Fibroblast of mammary gland (primary cell): ENCODE measurements at regions not wholly inside any gene's neighbourhood (a gene's known extent, or its start where the extent isn't known, plus 50 kb on each side); places are given as distances from the start of the nearest gene placed in this dataset.

Experiments
- DNase-seq: peaks from one replicate; pipeline ENCODE4 v3.0.0-alpha.2; 2010; ENCODE audit warnings: low read depth
- H3K4me3 ChIP-seq: 2 replicates; pipeline ENCODE4 v1.5.1; 2011; ENCODE audit warnings: low read depth, mild to moderate bottlenecking, low read length, moderate library complexity; ENCODE audit not compliant: control insufficient read depth
- CTCF ChIP-seq: conservative IDR thresholded peaks from 2 replicates; pipeline ENCODE4 v1.5.1; 2011; ENCODE audit warnings: low read depth, low read length, inconsistent platforms; ENCODE audit not compliant: control insufficient read depth, insufficient read depth

DNA sequence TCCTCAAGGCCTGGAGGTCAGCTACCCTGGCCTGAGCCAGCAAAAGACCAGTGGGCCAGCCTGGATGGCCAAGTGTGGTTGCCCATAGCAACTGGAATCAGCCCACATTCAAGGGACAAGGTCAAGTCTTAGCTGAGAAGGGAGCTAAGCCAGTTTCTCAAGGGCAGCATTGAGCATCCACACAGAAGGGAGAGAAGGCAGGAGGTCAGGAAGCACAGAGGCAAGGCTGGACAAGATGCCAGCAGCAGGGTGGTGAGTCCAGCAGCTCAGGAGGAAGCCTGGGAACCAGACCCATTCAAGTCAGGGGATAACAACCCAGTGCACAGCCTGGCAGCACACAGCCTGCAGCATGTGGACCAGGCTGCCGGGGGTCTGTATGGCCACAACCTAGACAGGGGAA lies 54.0 kb upstream of the ZMIZ1 start:
- TF ChIP-seq CTCF = no peak
- DNase-seq = no peak
- H3K4me3 ChIP-seq = no peak overlapping the region

GRCh38 chr10:79017882-79018520 lies 50.8 kb upstream of the ZMIZ1 start:
- no peak overlapping the region for H3K4me3 ChIP-seq
- no peak for DNase-seq

DNA sequence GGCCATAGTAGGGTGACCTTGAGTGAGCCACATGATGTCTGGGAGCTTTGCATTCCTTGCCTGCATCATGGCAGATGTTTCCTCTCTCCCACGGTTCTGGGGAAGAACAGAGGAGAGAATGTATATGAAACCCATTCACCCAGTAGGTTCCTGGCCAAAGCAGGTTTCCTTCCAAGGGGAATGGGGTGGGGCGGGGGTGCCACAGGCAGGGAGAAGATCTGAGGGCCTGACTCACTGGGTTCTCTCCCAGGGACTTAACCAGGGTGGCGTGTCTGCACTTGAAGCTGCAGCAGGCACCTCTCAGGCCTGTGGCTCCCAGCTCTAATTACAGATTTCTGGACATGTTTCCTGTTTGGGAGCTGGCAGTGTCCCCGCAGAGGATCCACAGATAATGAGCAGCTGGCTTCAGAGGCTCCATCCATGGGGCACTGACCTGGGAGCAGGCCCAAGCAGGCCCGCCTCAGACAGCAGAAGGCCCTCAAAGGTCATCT lies 50.2 kb upstream of the ZMIZ1 start:
- TF ChIP-seq CTCF = no peak
- H3K4me3 ChIP-seq = no peak overlapping the region
- DNase-seq = no peak

More at GRCh38 chr10:79017882-79018520, 50.8 kb upstream of the ZMIZ1 start:
- no peak for TF ChIP-seq CTCF
